ENCODE measurements at regions not wholly inside any gene's neighbourhood (a gene's known extent, or its start where the extent isn't known, plus 50 kb on each side); places are given as distances from the start of the nearest gene placed in this dataset.

DNA sequence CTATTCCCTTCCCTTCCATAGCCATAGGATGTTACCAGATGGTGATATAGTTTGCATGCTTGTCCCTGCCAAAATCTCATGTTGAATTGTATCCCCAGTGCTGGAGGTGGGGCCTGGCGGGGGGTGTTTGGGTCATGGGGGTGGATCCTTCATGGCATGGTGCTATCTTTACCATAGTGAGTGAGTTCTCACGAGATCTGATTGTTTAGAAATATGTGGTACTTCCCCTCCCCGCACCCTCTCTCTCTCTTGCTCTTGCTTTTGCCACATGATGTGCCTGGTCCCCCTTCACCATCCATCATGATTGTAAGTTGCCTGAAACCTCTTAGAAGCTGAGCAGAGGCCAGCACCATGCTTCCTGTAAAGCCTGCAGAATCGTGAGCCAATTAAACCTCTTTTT lies 181.3 kb downstream of the CAND1 start:
- H3K36me3 Mint-ChIP-seq (ENCODE audit: low read depth) = no peaks in the 10 kb centered on the region
- H3K9me3 Mint-ChIP-seq = peaks cover 4% of the 10 kb centered on the region
- H3K27me3 Mint-ChIP-seq (ENCODE audit: low read depth, poor library complexity) = peaks cover 10% of the 10 kb centered on the region
- H3K4me1 Mint-ChIP-seq = no peaks in the 10 kb centered on the region
- DNase-seq = no peak
- TF ChIP-seq, protein P1, sequence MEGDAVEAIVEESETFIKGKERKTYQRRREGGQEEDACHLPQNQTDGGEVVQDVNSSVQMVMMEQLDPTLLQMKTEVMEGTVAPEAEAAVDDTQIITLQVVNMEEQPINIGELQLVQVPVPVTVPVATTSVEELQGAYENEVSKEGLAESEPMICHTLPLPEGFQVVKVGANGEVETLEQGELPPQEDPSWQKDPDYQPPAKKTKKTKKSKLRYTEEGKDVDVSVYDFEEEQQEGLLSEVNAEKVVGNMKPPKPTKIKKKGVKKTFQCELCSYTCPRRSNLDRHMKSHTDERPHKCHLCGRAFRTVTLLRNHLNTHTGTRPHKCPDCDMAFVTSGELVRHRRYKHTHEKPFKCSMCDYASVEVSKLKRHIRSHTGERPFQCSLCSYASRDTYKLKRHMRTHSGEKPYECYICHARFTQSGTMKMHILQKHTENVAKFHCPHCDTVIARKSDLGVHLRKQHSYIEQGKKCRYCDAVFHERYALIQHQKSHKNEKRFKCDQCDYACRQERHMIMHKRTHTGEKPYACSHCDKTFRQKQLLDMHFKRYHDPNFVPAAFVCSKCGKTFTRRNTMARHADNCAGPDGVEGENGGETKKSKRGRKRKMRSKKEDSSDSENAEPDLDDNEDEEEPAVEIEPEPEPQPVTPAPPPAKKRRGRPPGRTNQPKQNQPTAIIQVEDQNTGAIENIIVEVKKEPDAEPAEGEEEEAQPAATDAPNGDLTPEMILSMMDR (IDR thresholded peaks at IDR 0.05) = no peak
- H3K27ac Mint-ChIP-seq = no peak overlapping the region
- no peak overlapping the region for H3K4me3 Mint-ChIP-seq

DNA sequence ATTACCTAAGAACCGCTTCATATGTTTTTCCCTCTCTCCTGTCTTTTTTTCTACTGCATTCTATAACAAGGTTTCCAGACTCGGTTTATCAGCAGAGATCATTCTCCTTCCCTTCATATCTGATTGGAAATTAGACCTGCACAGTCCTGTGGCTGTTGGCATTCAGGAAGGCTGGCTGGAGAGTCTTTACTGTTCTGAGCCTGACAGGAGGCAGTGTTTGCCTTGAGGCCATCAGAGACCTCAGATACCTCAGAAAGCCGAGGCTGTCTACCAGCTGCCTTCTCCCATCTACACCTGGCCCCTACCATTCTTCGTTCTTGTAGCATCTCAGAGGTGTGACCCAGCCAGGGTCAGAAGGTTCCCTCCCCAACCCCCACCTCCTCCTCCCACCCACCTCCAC lies 182.0 kb downstream of the CAND1 start:
- H3K4me3 Mint-ChIP-seq = no peak overlapping the region
- H3K27me3 Mint-ChIP-seq (ENCODE audit: low read depth, poor library complexity) = peaks cover 7% of the 10 kb centered on the region
- no peaks in the 10 kb centered on the region for H3K9me3 Mint-ChIP-seq
- no peak for DNase-seq
- TF ChIP-seq, protein P1 (IDR thresholded peaks at IDR 0.05) = no peak
- H3K36me3 Mint-ChIP-seq (ENCODE audit: low read depth) = no peaks in the 10 kb centered on the region
- H3K27ac Mint-ChIP-seq = no peak overlapping the region
- H3K4me1 Mint-ChIP-seq = peaks cover 6% of the 10 kb centered on the region

DNA sequence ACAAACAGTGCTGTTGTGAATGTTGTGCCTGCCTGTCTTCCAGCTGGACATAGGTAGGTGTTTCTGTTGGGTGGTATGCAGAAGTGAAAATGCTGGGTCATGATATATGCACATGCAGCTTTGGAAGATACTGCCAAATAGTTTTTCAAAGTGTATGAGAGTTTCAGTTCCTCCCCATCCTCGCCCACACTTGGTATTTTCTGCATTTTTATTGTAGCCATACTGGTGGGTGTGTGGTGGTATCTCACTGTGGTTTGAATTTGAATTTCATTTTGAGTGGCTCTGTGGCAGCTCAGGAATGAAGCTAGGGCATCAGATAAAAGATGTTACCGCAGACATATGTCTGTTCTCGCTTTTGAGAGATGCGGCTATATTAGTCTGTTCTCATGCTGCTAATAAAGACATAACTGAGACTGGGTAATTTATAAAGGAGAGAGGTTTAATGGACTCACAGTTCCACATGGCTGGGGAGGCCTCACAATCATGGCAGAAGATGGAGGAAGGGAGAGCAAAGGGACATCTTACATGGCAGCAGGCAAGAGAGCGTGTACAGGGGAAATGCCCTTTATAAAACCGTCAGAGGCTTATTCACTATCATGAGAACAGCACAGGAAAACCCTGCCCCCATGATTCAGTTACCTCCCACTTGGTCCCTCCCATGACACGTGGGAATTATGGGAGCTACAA lies 183.1 kb downstream of the CAND1 start:
- Mint-ChIP-seq H3K9me3 (no peaks in the 10 kb centered on the region), H3K4me3 (no peak overlapping the region), H3K4me1 (peaks cover 16% of the 10 kb centered on the region), H3K27ac (no peak overlapping the region), H3K27me3 (ENCODE audit: low read depth, poor library complexity) (peaks cover 8% of the 10 kb centered on the region), H3K36me3 (ENCODE audit: low read depth) (no peaks in the 10 kb centered on the region)
- no peak for DNase-seq
- TF ChIP-seq, protein P1 (IDR thresholded peaks at IDR 0.05) = no peak

DNA sequence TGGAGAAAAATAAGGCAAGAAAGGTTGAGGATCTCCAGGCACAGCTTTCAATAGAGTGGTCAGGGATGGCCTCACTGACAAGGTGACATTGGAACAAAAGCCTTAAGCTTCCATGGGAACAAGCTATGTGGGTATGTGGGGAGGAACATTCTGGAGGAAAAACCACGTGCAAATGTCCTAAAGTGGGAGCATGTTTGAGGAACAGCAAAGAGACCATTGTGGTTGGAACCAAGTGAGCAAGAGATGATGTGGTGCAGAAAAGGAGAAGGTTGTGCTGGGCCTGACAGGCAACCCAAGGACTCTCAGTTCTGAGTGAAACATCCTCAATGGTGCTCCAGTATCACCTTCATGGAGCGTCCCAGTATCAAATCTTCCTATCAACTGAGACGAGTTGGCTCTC lies 184.0 kb downstream of the CAND1 start:
- no peak for DNase-seq
- Mint-ChIP-seq H3K4me1 (peaks cover 25% of the 10 kb centered on the region), H3K9me3 (no peaks in the 10 kb centered on the region), H3K27ac (no peak overlapping the region), H3K36me3 (ENCODE audit: low read depth) (no peaks in the 10 kb centered on the region), H3K4me3 (no peak overlapping the region), H3K27me3 (ENCODE audit: low read depth, poor library complexity) (peaks cover 10% of the 10 kb centered on the region)
- TF ChIP-seq, protein P1 (IDR thresholded peaks at IDR 0.05) = no peak

DNA sequence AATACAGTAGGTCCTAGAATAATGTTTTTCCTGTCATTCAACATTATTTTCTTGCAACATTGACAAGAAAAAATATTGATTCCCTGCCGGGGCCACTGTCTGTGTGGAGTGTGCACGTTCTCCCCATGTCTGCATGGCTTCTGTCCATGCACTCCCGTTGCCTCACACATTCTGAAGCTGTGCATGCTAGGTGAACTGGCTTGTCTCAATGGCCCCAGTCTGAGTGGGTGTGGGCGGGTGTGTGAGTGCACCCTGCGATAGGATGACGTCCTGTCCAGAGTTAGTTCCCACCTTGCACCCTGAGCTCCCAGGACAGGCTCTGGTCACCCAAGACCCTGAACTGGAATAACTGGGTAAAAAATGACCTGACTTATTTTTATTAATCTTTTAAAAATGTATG lies 186.1 kb downstream of the CAND1 start:
- peaks cover 39% of the 10 kb centered on the region for H3K4me1 Mint-ChIP-seq
- H3K9me3 Mint-ChIP-seq = no peaks in the 10 kb centered on the region
- no peaks in the 10 kb centered on the region for H3K36me3 Mint-ChIP-seq (ENCODE audit: low read depth)
- no peak for DNase-seq
- no peak overlapping the region for H3K27ac Mint-ChIP-seq
- H3K4me3 Mint-ChIP-seq = no peak overlapping the region
- peaks cover 6% of the 10 kb centered on the region for H3K27me3 Mint-ChIP-seq (ENCODE audit: low read depth, poor library complexity)
- TF ChIP-seq, protein P1 (IDR thresholded peaks at IDR 0.05) = no peak

DNA sequence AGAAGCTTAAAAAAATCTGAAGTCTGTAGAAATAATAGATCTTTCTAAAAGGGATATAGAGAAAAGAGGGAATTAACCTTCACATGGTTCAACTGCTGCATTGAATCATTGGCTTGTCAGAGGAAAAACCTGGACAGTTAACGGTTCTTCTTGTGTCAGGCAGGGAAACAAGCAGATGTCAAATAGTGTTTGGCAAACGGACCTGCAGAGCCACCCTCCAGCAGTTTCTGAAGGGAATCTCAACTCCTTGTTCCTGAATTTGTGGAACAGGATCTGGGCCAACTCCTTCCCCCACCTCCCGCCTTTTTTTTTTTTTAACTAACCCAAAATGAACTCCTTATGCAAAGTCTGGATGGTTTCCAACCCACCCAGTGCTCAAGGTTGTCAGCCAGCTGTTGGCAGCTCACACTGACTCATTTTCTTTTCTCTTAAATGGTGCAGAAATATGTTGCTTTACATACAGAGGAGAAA lies 187.3 kb downstream of the CAND1 start:
- H3K9me3 Mint-ChIP-seq = no peaks in the 10 kb centered on the region
- H3K4me3 Mint-ChIP-seq = no peak overlapping the region
- TF ChIP-seq, protein P1 (IDR thresholded peaks at IDR 0.05) = no peak
- H3K27ac Mint-ChIP-seq = peak overlapping the region; percentile 66
- peaks cover 6% of the 10 kb centered on the region for H3K27me3 Mint-ChIP-seq (ENCODE audit: low read depth, poor library complexity)
- DNase-seq = no peak
- no peaks in the 10 kb centered on the region for H3K36me3 Mint-ChIP-seq (ENCODE audit: low read depth)
- peaks cover 39% of the 10 kb centered on the region for H3K4me1 Mint-ChIP-seq

Data from nephron progenitor cell (in vitro differentiated cells).